Liver (tissue), 3 donors: ENCODE measurements at regions not wholly inside any gene's neighbourhood (a gene's known extent, or its start where the extent isn't known, plus 50 kb on each side); places are given as distances from the start of the nearest gene placed in this dataset.

Experiments
- ATF3 ChIP-seq: IDR thresholded peaks from 2 replicates; pipeline ENCODE4 v1.6.1; 2016; ENCODE audit warnings: antibody characterized with exemption
- CTCF ChIP-seq: fragments of 150-350 bp; IDR thresholded peaks from 2 replicates; pipeline ENCODE4 v1.5.1; 2017; ENCODE audit warnings: improper control_type of control experiment, low read depth, low read length; ENCODE audit not compliant: missing input control
- FOXA1 ChIP-seq: IDR thresholded peaks from 2 replicates; pipeline ENCODE4 v1.6.1; 2016; ENCODE audit warnings: antibody characterized with exemption
- GABPA ChIP-seq, 2 donors: IDR thresholded peaks in 1 of 2; conservative IDR thresholded peaks in 1 of 2; 2 replicates each; pipeline ENCODE4 v1.6.1; 2016; ENCODE audit warnings: antibody characterized with exemption in 2 of 2, mild to moderate bottlenecking in 1 of 2, moderate library complexity in 1 of 2
- JUND ChIP-seq, 2 donors: IDR thresholded peaks; 2 replicates each; pipeline ENCODE4 v1.6.1; 2016; ENCODE audit warnings: antibody characterized with exemption in 2 of 2
- RAD21 ChIP-seq, 2 donors: IDR thresholded peaks; 2 replicates each; pipeline ENCODE4 v1.6.1; 2016; ENCODE audit warnings: antibody characterized with exemption in 2 of 2, mild to moderate bottlenecking in 2 of 2
- REST ChIP-seq: IDR thresholded peaks from 2 replicates; pipeline ENCODE4 v1.6.1; 2016; ENCODE audit warnings: antibody characterized with exemption, mild to moderate bottlenecking
- RXRA ChIP-seq, 2 donors: IDR thresholded peaks; 2 replicates each; pipeline ENCODE4 v1.6.1; 2017 to 2018; ENCODE audit warnings: antibody characterized with exemption in 2 of 2, mild to moderate bottlenecking in 1 of 2
- SP1 ChIP-seq: IDR thresholded peaks from 2 replicates; pipeline ENCODE4 v1.6.1; 2018; ENCODE audit warnings: antibody characterized with exemption, mild to moderate bottlenecking
- YY1 ChIP-seq: IDR thresholded peaks from 2 replicates; pipeline ENCODE4 v1.6.1; 2016; ENCODE audit warnings: antibody characterized with exemption, mild to moderate bottlenecking
- ZBTB33 ChIP-seq: IDR thresholded peaks from 2 replicates; pipeline ENCODE4 v1.6.1; 2016; ENCODE audit warnings: antibody characterized with exemption
- donor health status: healthy.
- donor health status: healthy.

GRCh38 chr4:136000246-136000645, 1532.0 kb downstream of the PCDH18 start:
- TF ChIP-seq CTCF (no peak), SP1 (no peak), GABPA (IDR thresholded peaks at IDR 0.05 in 1 of 2, conservative IDR thresholded peaks at IDR 0.05 in 1 of 2) (no peak), RXRA (IDR thresholded peaks at IDR 0.05) (no peak), ATF3 (no peak), JUND (IDR thresholded peaks at IDR 0.05) (no peak), REST (no peak), ZBTB33 (no peak), FOXA1 (no peak), YY1 (no peak), RAD21 (IDR thresholded peaks at IDR 0.05) (no peak)
